ENCODE measurements at regions not wholly inside any gene's neighbourhood (a gene's known extent, or its start where the extent isn't known, plus 50 kb on each side); places are given as distances from the start of the nearest gene placed in this dataset.
A peak's percentile ranks its signal among the peaks of the same experiment; 100 is the strongest.
"Not testable (repeated sequence)": the region's sequence is repeated elsewhere in the genome, so short reads cannot be mapped to it uniquely, and the experiment has no call there.

- DNase-seq = no peak
These were observed 197.7 kb upstream of the CDH4 start for GRCh38 chr20:61054411-61054810.

- DNase-seq = no peak
These were observed 196.7 kb upstream of the CDH4 start for GRCh38 chr20:61055180-61056010.

- DNase-seq = no peak
These were observed 195.9 kb upstream of the CDH4 start for GRCh38 chr20:61056116-61056515.

- DNase-seq = peak; percentile 3
These were observed 195.2 kb upstream of the CDH4 start for GRCh38 chr20:61056627-61057442.

GRCh38 chr20:61057443-61058121, 194.5 kb upstream of the CDH4 start:
- DNase-seq = peak; percentile 6

GRCh38 chr20:61061981-61062380, 190.1 kb upstream of the CDH4 start:
- DNase-seq = no peak

- DNase-seq = no peak
These were observed 186.2 kb upstream of the CDH4 start for GRCh38 chr20:61065853-61066252.

- DNase-seq = no peak
These were observed 185.5 kb upstream of the CDH4 start for GRCh38 chr20:61066526-61066925.

GRCh38 chr20:61067221-61067620, 184.8 kb upstream of the CDH4 start:
- DNase-seq = no peak

GRCh38 chr20:61072398-61072797, 179.7 kb upstream of the CDH4 start:
- no peak for DNase-seq

GRCh38 chr20:61073376-61073775, 178.7 kb upstream of the CDH4 start:
- DNase-seq = no peak

GRCh38 chr20:61082720-61083119, 169.3 kb upstream of the CDH4 start:
- no peak for DNase-seq

GRCh38 chr20:61083431-61083830, 168.6 kb upstream of the CDH4 start:
- DNase-seq = no peak

- no peak for DNase-seq
These were observed 166.0 kb upstream of the CDH4 start for GRCh38 chr20:61086031-61086430.

- no peak for DNase-seq
These were observed 161.5 kb upstream of the CDH4 start for GRCh38 chr20:61090541-61090940.

- no peak for DNase-seq
These were observed 159.8 kb upstream of the CDH4 start for GRCh38 chr20:61092251-61092650.

- DNase-seq = no peak
These were observed 157.5 kb upstream of the CDH4 start for GRCh38 chr20:61094581-61094980.

GRCh38 chr20:61096463-61096862, 155.6 kb upstream of the CDH4 start:
- no peak for DNase-seq

- no peak for DNase-seq
These were observed 152.3 kb upstream of the CDH4 start for GRCh38 chr20:61099806-61100205.

- no peak for DNase-seq
These were observed 151.6 kb upstream of the CDH4 start for GRCh38 chr20:61100489-61100888.

- not testable (repeated sequence) for DNase-seq
These were observed 150.7 kb upstream of the CDH4 start for GRCh38 chr20:61101321-61101720.

- DNase-seq = no peak
These were observed 147.8 kb upstream of the CDH4 start for GRCh38 chr20:61104232-61104631.

- no peak for DNase-seq
These were observed 146.7 kb upstream of the CDH4 start for GRCh38 chr20:61105395-61105794.

All from right kidney (tissue), 1 donor.